ENCODE measurements at regions not wholly inside any gene's neighbourhood (a gene's known extent, or its start where the extent isn't known, plus 50 kb on each side); places are given as distances from the start of the nearest gene placed in this dataset.

DNA sequence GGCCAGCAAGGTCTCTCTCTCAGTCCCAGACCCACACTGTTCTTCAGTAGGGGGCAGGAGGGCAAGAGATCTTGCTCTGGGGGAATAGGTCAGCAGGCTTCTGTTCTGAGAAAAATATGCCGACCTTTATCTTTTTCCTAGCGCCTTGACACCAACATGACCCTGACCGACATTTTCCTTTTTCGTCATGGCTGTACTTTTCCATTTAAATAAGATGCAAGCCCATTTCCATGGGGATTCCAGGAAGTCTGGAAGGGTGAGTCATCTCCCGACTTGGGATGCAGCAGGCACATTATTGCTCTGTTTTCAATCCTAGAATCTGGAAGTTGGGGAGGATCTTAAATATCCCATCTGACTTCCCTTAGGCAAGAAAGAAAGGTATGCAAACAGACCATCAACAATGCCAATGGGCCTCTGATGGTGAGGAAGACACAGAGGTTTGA is 261.5 kb upstream of the LRTM1 start:
- Histone ChIP-seq H3K79me2 (ENCODE audit: insufficient read depth, low read length) (no peaks in the 10 kb centered on the region), H4K20me1 (ENCODE audit: insufficient read depth, low read length) (no peaks in the 10 kb centered on the region), H3K9me3 (ENCODE audit: low read depth, low read length) (no peaks in the 10 kb centered on the region), H3K4me1 (ENCODE audit: insufficient read depth, low read length) (peaks cover 32% of the 10 kb centered on the region), H3K4me2 (ENCODE audit: insufficient read depth, low read length) (no peak overlapping the region), H3K27ac (ENCODE audit: low read depth, low read length) (peak overlapping the region; percentile 99), H3K4me3 (ENCODE audit: insufficient read depth, low read length) (no peak overlapping the region), H3K27me3 (ENCODE audit: insufficient read depth, low read length) (no peaks in the 10 kb centered on the region), H2AFZ (ENCODE audit: low read length) (peak overlapping the region; percentile 53), H3K36me3 (ENCODE audit: insufficient read depth, low read length) (no peaks in the 10 kb centered on the region)
- peak; percentile 85 for DNase-seq (ENCODE audit: insufficient read length, low spot score, missing footprints)
- TF ChIP-seq, protein P1, sequence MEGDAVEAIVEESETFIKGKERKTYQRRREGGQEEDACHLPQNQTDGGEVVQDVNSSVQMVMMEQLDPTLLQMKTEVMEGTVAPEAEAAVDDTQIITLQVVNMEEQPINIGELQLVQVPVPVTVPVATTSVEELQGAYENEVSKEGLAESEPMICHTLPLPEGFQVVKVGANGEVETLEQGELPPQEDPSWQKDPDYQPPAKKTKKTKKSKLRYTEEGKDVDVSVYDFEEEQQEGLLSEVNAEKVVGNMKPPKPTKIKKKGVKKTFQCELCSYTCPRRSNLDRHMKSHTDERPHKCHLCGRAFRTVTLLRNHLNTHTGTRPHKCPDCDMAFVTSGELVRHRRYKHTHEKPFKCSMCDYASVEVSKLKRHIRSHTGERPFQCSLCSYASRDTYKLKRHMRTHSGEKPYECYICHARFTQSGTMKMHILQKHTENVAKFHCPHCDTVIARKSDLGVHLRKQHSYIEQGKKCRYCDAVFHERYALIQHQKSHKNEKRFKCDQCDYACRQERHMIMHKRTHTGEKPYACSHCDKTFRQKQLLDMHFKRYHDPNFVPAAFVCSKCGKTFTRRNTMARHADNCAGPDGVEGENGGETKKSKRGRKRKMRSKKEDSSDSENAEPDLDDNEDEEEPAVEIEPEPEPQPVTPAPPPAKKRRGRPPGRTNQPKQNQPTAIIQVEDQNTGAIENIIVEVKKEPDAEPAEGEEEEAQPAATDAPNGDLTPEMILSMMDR (IDR thresholded peaks at IDR 0.05; ENCODE audit: extremely low read depth, low read depth, low read length): no peak

DNA sequence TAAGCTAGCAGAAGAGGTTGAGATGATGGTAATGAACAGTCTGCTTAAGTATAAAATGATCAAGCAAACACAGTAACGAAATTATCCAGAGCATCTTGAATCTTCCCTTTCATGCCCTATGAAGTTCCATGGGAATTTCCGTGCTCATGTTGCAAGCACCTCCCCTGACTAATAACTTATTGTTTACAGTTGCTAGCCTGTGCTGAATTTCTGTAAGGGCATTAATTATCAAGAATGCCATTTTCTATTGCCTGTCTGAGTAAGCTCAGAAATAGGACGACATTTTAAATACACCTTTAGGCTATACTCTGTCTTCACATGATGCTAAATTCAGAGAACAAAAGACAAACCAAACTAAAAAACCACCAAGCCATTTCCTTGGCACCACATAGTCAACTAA is 257.5 kb upstream of the LRTM1 start:
- H3K4me1 ChIP-seq (ENCODE audit: insufficient read depth, low read length): peaks cover 17% of the 10 kb centered on the region
- H3K4me3 ChIP-seq (ENCODE audit: insufficient read depth, low read length): no peak overlapping the region
- no peak for DNase-seq (ENCODE audit: insufficient read length, low spot score, missing footprints)
- H4K20me1 ChIP-seq (ENCODE audit: insufficient read depth, low read length): no peaks in the 10 kb centered on the region
- H3K27me3 ChIP-seq (ENCODE audit: insufficient read depth, low read length): no peaks in the 10 kb centered on the region
- H3K9me3 ChIP-seq (ENCODE audit: low read depth, low read length): no peaks in the 10 kb centered on the region
- TF ChIP-seq, protein P1 (IDR thresholded peaks at IDR 0.05; ENCODE audit: extremely low read depth, low read depth, low read length): no peak
- H3K27ac ChIP-seq (ENCODE audit: low read depth, low read length): no peak overlapping the region
- no peak overlapping the region for H2AFZ ChIP-seq (ENCODE audit: low read length)
- no peaks in the 10 kb centered on the region for H3K79me2 ChIP-seq (ENCODE audit: insufficient read depth, low read length)
- H3K4me2 ChIP-seq (ENCODE audit: insufficient read depth, low read length): no peak overlapping the region
- H3K36me3 ChIP-seq (ENCODE audit: insufficient read depth, low read length): no peaks in the 10 kb centered on the region

DNA sequence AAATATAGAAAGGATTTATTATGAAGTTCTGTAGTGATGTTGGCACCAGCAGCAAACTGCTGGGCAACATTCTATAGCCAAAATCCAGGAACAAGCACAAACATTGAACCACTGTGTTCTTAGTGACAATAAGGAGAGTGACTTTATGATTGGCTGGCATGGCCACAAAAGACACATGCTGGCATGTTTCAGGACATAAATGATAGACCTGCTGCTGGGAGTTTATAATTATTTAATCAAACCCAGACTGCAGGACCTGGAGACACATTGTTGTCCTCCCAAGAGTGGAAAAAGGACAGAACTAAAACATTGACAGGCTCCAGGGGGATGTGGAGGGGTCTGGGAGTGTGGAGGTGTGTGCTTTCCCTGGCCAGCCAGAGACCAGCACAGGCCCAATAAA is 255.3 kb upstream of the LRTM1 start:
- Histone ChIP-seq H3K4me1 (ENCODE audit: insufficient read depth, low read length) (peaks cover 5% of the 10 kb centered on the region), H3K4me2 (ENCODE audit: insufficient read depth, low read length) (no peak overlapping the region), H2AFZ (ENCODE audit: low read length) (no peak overlapping the region), H4K20me1 (ENCODE audit: insufficient read depth, low read length) (no peaks in the 10 kb centered on the region), H3K9me3 (ENCODE audit: low read depth, low read length) (no peaks in the 10 kb centered on the region), H3K27ac (ENCODE audit: low read depth, low read length) (no peak overlapping the region), H3K36me3 (ENCODE audit: insufficient read depth, low read length) (no peaks in the 10 kb centered on the region), H3K27me3 (ENCODE audit: insufficient read depth, low read length) (no peaks in the 10 kb centered on the region), H3K4me3 (ENCODE audit: insufficient read depth, low read length) (no peak overlapping the region), H3K79me2 (ENCODE audit: insufficient read depth, low read length) (no peaks in the 10 kb centered on the region)
- DNase-seq (ENCODE audit: insufficient read length, low spot score, missing footprints): no peak
- TF ChIP-seq, protein P1 (IDR thresholded peaks at IDR 0.05; ENCODE audit: extremely low read depth, low read depth, low read length): no peak

GRCh38 chr3:55180936-55181535 is 253.2 kb upstream of the LRTM1 start:
- peak overlapping the region; percentile 31 for H2AFZ ChIP-seq (ENCODE audit: low read length)
- TF ChIP-seq, protein P1 (IDR thresholded peaks at IDR 0.05; ENCODE audit: extremely low read depth, low read depth, low read length): peak; percentile 82

More at GRCh38 chr3:55180936-55181535, 253.2 kb upstream of the LRTM1 start:
- no peaks in the 10 kb centered on the region for H3K79me2 ChIP-seq (ENCODE audit: insufficient read depth, low read length)
- H3K27me3 ChIP-seq (ENCODE audit: insufficient read depth, low read length): no peaks in the 10 kb centered on the region
- H4K20me1 ChIP-seq (ENCODE audit: insufficient read depth, low read length): no peaks in the 10 kb centered on the region
- DNase-seq (ENCODE audit: insufficient read length, low spot score, missing footprints): peak; percentile 81
- no peak overlapping the region for H3K27ac ChIP-seq (ENCODE audit: low read depth, low read length)
- peaks cover 7% of the 10 kb centered on the region for H3K4me1 ChIP-seq (ENCODE audit: insufficient read depth, low read length)
- no peak overlapping the region for H3K4me2 ChIP-seq (ENCODE audit: insufficient read depth, low read length)
- H3K4me3 ChIP-seq (ENCODE audit: insufficient read depth, low read length): no peak overlapping the region
- H3K9me3 ChIP-seq (ENCODE audit: low read depth, low read length): no peaks in the 10 kb centered on the region
- H3K36me3 ChIP-seq (ENCODE audit: insufficient read depth, low read length): no peaks in the 10 kb centered on the region
